GM18873 (cell line): ENCODE measurements at regions not wholly inside any gene's neighbourhood (a gene's known extent, or its start where the extent isn't known, plus 50 kb on each side); places are given as distances from the start of the nearest gene placed in this dataset.
"Not testable (repeated sequence)": the region's sequence is repeated elsewhere in the genome, so short reads cannot be mapped to it uniquely, and the experiment has no call there.

Experiments
- ATAC-seq: cut with Tn5 transposase; IDR thresholded peaks from one replicate; pipeline ENCODE4 v1.9.1; 2021; ENCODE audit warnings: mild to moderate bottlenecking, moderate library complexity, moderate number of reproducible peaks; ENCODE audit not compliant: unreplicated experiment, low FRiP score

- no peak for ATAC-seq
These were observed 1761.3 kb upstream of the SEL1L start for GRCh38 chr14:83294941-83295340.

GRCh38 chr14:83297361-83297760, 1763.7 kb upstream of the SEL1L start:
- ATAC-seq, result no peak

GRCh38 chr14:83298016-83298415, 1764.4 kb upstream of the SEL1L start:
- ATAC-seq, result not testable (repeated sequence)

- ATAC-seq, result no peak
These were observed 1766.9 kb upstream of the SEL1L start for GRCh38 chr14:83300476-83301064.

- ATAC-seq, result no peak
These were observed 1768.1 kb upstream of the SEL1L start for GRCh38 chr14:83301791-83302190.

- no peak for ATAC-seq
These were observed 1775.6 kb upstream of the SEL1L start for GRCh38 chr14:83309211-83309610.

GRCh38 chr14:83309833-83310232, 1776.2 kb upstream of the SEL1L start:
- ATAC-seq, result no peak

- no peak for ATAC-seq
These were observed 1778.9 kb upstream of the SEL1L start for GRCh38 chr14:83312511-83312910.

- ATAC-seq, result no peak
These were observed 1781.1 kb upstream of the SEL1L start for GRCh38 chr14:83314764-83315163.

GRCh38 chr14:83316356-83316755, 1782.7 kb upstream of the SEL1L start:
- ATAC-seq, result no peak

- no peak for ATAC-seq
These were observed 1787.2 kb upstream of the SEL1L start for GRCh38 chr14:83320837-83321236.

- ATAC-seq, result no peak
These were observed 1797.9 kb upstream of the SEL1L start for GRCh38 chr14:83331513-83331912.

GRCh38 chr14:83342590-83342989, 1808.9 kb upstream of the SEL1L start:
- ATAC-seq, result no peak

- ATAC-seq, result no peak
These were observed 1814.2 kb upstream of the SEL1L start for GRCh38 chr14:83347874-83348273.

GRCh38 chr14:83355609-83356008, 1822.0 kb upstream of the SEL1L start:
- no peak for ATAC-seq

- ATAC-seq, result no peak
These were observed 1822.4 kb upstream of the SEL1L start for GRCh38 chr14:83356080-83356479.

- ATAC-seq, result no peak
These were observed 1838.6 kb upstream of the SEL1L start for GRCh38 chr14:83372271-83372670.

GRCh38 chr14:83379436-83379835, 1845.8 kb upstream of the SEL1L start:
- ATAC-seq, result no peak

GRCh38 chr14:83384253-83384652, 1850.6 kb upstream of the SEL1L start:
- no peak for ATAC-seq

GRCh38 chr14:83395321-83395720, 1861.7 kb upstream of the SEL1L start:
- ATAC-seq, result no peak

GRCh38 chr14:83416476-83416875, 1882.8 kb upstream of the SEL1L start:
- no peak for ATAC-seq

- ATAC-seq, result no peak
These were observed 1885.8 kb upstream of the SEL1L start for GRCh38 chr14:83419420-83419819.

GRCh38 chr14:83421711-83422110, 1888.1 kb upstream of the SEL1L start:
- no peak for ATAC-seq
